Osteoblast (primary cell): ENCODE measurements at regions not wholly inside any gene's neighbourhood (a gene's known extent, or its start where the extent isn't known, plus 50 kb on each side); places are given as distances from the start of the nearest gene placed in this dataset.

Experiments
- DNase-seq: peaks from one replicate; pipeline ENCODE4 v3.0.0; 2011; ENCODE audit warnings: low spot score, mixed read lengths; ENCODE audit not compliant: insufficient read length; ENCODE audit errors: missing footprints
- H2AFZ ChIP-seq: 2 replicates; pipeline ENCODE4 v1.6.0; 2011; ENCODE audit warnings: mild to moderate bottlenecking, low read length
- H3K27ac ChIP-seq: 2 replicates; pipeline ENCODE4 v1.5.1; 2011; ENCODE audit warnings: mild to moderate bottlenecking, low read depth, low read length, moderate library complexity
- H3K27me3 ChIP-seq: 2 replicates; pipeline ENCODE4 v1.6.0; 2012; ENCODE audit warnings: mild to moderate bottlenecking, control low read depth, inconsistent platforms, low read length, moderate library complexity; ENCODE audit not compliant: insufficient read depth
- H3K36me3 ChIP-seq: 2 replicates; pipeline ENCODE4 v1.5.1; 2011; ENCODE audit warnings: mild to moderate bottlenecking, low read length, control low read depth, moderate library complexity; ENCODE audit not compliant: insufficient read depth
- H3K4me1 ChIP-seq: 2 replicates; pipeline ENCODE4 v1.5.1; 2011; ENCODE audit warnings: mild to moderate bottlenecking, low read length, control low read depth, moderate library complexity; ENCODE audit not compliant: insufficient read depth
- H3K4me2 ChIP-seq: 2 replicates; pipeline ENCODE4 v1.6.0; 2011; ENCODE audit warnings: mild to moderate bottlenecking, low read length; ENCODE audit not compliant: insufficient read depth
- H3K4me3 ChIP-seq: fragments of 200-600 bp; sonication (generic); 3 replicates; pipeline ENCODE4 v1.5.1; 2012; ENCODE audit warnings: mild to moderate bottlenecking, low read length, inconsistent platforms; ENCODE audit not compliant: insufficient read depth
- H3K79me2 ChIP-seq: 2 replicates; pipeline ENCODE4 v1.6.0; 2012; ENCODE audit warnings: mild to moderate bottlenecking, low read length, control low read depth, inconsistent platforms; ENCODE audit not compliant: insufficient read depth
- H3K9me3 ChIP-seq: 2 replicates; pipeline ENCODE4 v1.5.1; 2011; ENCODE audit warnings: low read depth, low read length, control low read depth
- H4K20me1 ChIP-seq: 2 replicates; pipeline ENCODE4 v1.6.0; 2012; ENCODE audit warnings: mild to moderate bottlenecking, low read length, control low read depth; ENCODE audit not compliant: insufficient read depth
- CTCF ChIP-seq: IDR thresholded peaks from 2 replicates; pipeline ENCODE4 v1.5.1; 2011; ENCODE audit warnings: mild to moderate bottlenecking, low read depth, low read length, moderate library complexity; ENCODE audit errors: extremely low read depth

- peaks cover 4% of the 10 kb centered on the region for H3K27me3 ChIP-seq
- H3K4me3 ChIP-seq = no peak overlapping the region
- H3K9me3 ChIP-seq = no peaks in the 10 kb centered on the region
- H3K36me3 ChIP-seq = no peaks in the 10 kb centered on the region
- H3K4me2 ChIP-seq = no peak overlapping the region
- no peaks in the 10 kb centered on the region for H3K4me1 ChIP-seq
- TF ChIP-seq CTCF = no peak
- no peaks in the 10 kb centered on the region for H4K20me1 ChIP-seq
- H3K79me2 ChIP-seq = no peaks in the 10 kb centered on the region
- H2AFZ ChIP-seq = no peak overlapping the region
- no peak for DNase-seq
- H3K27ac ChIP-seq = no peak overlapping the region
Measured at GRCh38 chr11:62054081-62054480, 69.7 kb upstream of the INCENP start.

- Histone ChIP-seq H3K27me3 (peaks cover 4% of the 10 kb centered on the region), H3K4me1 (no peaks in the 10 kb centered on the region), H3K4me3 (no peak overlapping the region), H3K9me3 (no peaks in the 10 kb centered on the region), H3K36me3 (no peaks in the 10 kb centered on the region), H3K79me2 (no peaks in the 10 kb centered on the region), H2AFZ (no peak overlapping the region), H4K20me1 (no peaks in the 10 kb centered on the region), H3K27ac (no peak overlapping the region), H3K4me2 (no peak overlapping the region)
- no peak for TF ChIP-seq CTCF
- DNase-seq = no peak
Measured at GRCh38 chr11:62050716-62051115, 73.1 kb upstream of the INCENP start.

- no peak for DNase-seq
- H3K9me3 ChIP-seq = no peaks in the 10 kb centered on the region
Measured at GRCh38 chr11:62048100-62048499, 75.7 kb upstream of the INCENP start.

GRCh38 chr11:62046568-62047100 lies 77.2 kb upstream of the INCENP start:
- no peak overlapping the region for H3K4me3 ChIP-seq
- no peak for DNase-seq
- no peak for TF ChIP-seq CTCF
- H3K4me2 ChIP-seq = no peak overlapping the region
- no peaks in the 10 kb centered on the region for H3K79me2 ChIP-seq
- H3K36me3 ChIP-seq = no peaks in the 10 kb centered on the region
- no peaks in the 10 kb centered on the region for H3K27me3 ChIP-seq
- no peak overlapping the region for H2AFZ ChIP-seq
- H3K9me3 ChIP-seq = no peaks in the 10 kb centered on the region
- no peaks in the 10 kb centered on the region for H4K20me1 ChIP-seq
- no peaks in the 10 kb centered on the region for H3K4me1 ChIP-seq
- no peak overlapping the region for H3K27ac ChIP-seq

More at GRCh38 chr11:62048100-62048499, 75.7 kb upstream of the INCENP start:
- Histone ChIP-seq H3K27me3 (peaks cover 4% of the 10 kb centered on the region), H3K4me1 (no peaks in the 10 kb centered on the region), H4K20me1 (no peaks in the 10 kb centered on the region), H2AFZ (no peak overlapping the region), H3K27ac (no peak overlapping the region), H3K36me3 (no peaks in the 10 kb centered on the region), H3K79me2 (no peaks in the 10 kb centered on the region), H3K4me2 (no peak overlapping the region), H3K4me3 (no peak overlapping the region)
- TF ChIP-seq CTCF = no peak
